ENCODE measurements at regions not wholly inside any gene's neighbourhood (a gene's known extent, or its start where the extent isn't known, plus 50 kb on each side); places are given as distances from the start of the nearest gene placed in this dataset.

- TF ChIP-seq CTCF (IDR thresholded peaks at IDR 0.05) (no peak), EP300 (IDR thresholded peaks at IDR 0.05) (no peak), POLR2A (IDR thresholded peaks at IDR 0.05) (no peak)
Observed at GRCh38 chr21:35170818-35171217, 121.7 kb upstream of the RUNX1 start.

Data from tibial nerve (tissue), 4 donors.